HG02885 (cell line): ENCODE measurements at regions not wholly inside any gene's neighbourhood (a gene's known extent, or its start where the extent isn't known, plus 50 kb on each side); places are given as distances from the start of the nearest gene placed in this dataset.

Source experiments
- ATAC-seq: cut with Tn5 transposase; IDR thresholded peaks from one replicate; pipeline ENCODE4 v1.9.1; 2021; ENCODE audit warnings: mild to moderate bottlenecking; ENCODE audit not compliant: unreplicated experiment, poor library complexity

DNA sequence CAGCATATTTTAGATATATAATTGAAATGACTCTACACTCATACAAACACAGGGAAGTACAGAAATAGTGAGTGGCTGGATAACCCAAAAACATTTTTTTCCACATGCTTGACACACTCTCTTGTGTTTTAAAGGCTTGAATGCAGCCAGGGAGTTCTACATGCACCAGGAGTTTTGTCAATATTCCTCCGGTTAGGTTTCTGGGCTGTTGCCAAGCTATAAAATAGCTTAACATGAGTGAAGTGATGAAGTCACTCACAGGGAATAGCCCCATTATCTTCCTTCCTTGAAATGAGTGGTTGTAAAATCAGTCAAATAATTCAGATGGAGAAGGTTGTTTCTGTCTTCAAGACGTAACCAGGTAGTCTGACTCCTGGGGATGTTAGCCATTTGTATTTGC is 582.7 kb downstream of the SLC6A15 start:
- no peak for ATAC-seq

DNA sequence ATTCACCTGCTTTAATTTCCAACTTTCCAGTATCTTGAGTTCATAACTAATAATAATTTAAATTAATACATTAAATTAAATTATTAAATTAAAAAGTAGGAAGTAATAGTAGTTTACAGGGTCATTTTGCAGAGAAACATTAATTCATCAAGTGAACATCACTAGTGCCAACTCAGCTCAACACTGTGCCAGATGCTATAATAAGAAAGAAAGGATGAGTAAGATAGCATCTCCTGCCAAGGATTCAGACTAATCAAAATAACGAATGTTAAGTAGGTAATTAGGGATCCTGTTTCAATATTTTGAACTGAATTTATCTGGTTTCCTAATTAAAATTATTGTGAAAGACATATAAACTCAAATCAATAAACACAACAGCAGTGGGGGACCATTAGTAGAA is 596.7 kb downstream of the SLC6A15 start:
- ATAC-seq = no peak

DNA sequence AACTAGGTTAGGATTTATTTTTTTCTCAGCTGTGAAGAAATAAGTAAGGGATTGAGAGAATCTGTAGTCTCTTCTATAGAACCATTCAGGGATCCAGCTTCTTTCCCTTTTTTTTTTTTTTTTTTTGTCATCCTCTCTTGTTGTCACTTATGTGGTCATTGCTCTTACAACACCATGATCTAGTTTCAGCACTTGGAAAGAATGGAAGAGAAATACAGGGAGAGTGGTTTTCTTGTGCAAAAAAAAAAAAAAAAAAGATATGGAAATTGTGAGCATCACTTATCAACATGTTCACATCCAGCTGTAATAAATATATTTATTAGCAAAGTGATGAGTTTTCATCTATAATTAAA is 599.3 kb downstream of the SLC6A15 start:
- no peak for ATAC-seq

DNA sequence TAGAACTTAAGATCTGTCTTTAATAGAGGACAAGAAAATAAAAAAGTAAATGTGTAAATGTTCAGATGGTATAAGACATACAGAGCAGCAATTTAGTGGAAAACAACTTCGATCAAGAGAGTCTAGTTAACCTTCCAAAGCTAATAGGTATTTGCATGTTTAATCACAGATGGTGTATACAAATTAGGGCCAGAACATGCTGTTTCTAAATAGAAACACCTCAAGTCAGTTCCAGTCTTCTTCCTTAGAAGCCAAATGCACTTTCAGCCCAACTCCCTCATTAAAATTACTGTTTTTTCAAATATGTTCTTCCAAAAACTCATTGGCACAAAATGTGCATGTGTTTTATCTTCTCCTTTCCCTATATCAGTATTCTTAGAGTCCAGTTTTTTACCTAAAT is 604.4 kb downstream of the SLC6A15 start:
- ATAC-seq = no peak

DNA sequence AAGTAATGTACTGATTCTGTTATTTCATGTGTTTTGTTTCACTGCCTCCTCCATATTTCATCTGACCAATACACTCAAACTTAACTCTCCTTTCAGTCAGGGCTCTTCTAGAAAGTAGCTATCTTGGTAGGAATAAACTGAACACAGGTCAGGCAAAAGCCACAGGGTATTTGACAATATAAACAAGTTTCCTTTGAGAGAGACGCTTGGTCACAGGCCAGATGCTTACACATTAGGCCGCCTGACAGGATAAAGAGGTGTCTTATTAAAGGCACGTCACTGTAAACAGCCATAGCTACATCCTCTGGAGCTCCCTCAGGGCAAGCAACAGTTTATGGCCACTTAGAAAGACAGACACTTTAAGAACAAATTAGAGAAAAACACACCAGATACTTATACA is 607.5 kb downstream of the SLC6A15 start:
- ATAC-seq = no peak

DNA sequence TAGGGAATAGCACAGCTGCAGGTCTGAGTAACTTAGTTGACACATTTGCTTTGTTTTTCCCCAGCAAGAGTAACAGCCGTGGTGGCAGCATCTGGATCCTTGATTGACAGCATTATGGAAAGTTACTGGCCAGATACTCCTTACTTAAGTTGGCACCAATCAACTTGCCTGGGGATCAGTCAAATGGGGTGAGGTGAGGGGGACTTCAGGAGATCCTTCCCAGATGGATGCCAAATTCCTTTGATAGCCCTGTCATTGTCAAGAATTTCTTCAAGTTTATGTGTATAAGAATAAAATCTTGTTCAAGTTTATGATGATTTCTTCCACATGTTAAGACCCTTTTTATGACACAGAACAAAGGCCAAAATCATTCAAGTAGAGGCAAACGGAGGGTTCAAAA is 618.4 kb downstream of the SLC6A15 start:
- ATAC-seq = no peak

DNA sequence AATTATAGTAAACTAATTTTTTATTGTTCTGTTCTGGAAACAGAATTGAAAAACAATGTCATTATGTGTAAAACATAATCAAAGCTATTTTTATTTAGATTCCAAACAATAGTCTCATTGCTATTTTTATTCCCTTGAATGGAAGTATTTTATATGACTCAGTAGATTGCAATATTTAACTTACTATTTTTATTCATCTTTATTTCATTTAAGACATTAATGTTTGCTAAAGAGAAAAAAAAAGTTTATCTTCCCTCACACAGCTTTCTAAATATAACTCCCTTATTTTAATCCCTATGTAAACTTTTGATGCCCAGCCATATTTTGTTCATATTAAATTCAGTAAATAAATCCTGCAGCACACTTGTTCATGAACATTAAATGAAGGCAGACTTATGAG is 622.4 kb downstream of the SLC6A15 start:
- no peak for ATAC-seq

DNA sequence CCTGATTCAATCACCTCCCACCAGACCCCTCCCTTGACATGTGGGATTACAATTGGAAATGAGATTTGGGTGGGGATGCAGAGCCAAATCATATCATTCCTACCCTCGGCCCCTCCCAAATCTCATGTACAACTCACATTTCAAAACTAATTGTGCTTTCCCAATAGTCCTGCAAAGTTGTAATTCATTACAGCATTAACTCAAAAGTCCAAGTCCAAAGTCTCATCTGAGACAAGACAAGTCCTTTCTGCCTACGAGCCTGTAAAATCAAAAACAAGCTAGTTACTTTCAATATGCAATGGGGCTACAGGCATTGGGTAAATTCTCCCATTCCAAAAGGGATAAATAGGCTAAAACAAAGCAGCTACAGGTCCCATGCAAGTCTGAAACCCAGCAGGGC is 634.6 kb downstream of the SLC6A15 start:
- no peak for ATAC-seq

DNA sequence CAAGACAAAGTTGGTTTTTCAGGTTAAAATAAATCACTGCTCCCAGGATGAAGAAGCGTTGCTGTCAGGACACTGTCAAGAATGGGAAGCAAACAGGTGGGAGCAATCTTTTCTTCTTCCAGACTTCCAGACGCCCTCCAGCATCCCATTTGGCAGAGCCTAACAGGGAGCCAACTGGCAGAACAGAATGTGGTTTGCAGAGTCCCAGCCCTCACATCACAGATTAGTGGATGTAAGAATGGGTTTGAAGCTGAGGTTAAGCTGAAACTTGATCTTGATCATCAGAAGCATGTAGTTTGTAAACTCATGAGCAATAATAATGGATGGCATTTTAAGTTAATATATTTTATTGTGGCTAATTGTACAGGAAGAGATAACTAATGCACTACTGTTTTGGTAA is 636.4 kb downstream of the SLC6A15 start:
- no peak for ATAC-seq

DNA sequence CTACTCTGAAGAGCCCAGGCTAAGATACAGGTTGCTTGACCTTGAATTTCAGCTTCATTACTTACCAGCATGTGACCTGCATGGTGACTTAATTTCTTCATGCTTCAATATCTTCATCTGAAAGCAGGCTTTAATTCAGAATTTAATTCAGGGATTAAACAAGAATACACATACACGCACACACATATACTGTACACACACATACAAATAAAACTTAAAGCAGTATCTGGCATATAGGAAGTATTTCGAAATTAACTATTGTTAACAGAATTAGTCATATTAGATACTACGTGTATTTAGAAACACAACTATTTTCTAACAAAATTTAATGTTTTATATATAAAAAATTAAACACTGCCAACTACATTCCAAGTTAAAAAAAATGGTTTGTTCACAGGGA is 640.3 kb downstream of the SLC6A15 start:
- no peak for ATAC-seq

DNA sequence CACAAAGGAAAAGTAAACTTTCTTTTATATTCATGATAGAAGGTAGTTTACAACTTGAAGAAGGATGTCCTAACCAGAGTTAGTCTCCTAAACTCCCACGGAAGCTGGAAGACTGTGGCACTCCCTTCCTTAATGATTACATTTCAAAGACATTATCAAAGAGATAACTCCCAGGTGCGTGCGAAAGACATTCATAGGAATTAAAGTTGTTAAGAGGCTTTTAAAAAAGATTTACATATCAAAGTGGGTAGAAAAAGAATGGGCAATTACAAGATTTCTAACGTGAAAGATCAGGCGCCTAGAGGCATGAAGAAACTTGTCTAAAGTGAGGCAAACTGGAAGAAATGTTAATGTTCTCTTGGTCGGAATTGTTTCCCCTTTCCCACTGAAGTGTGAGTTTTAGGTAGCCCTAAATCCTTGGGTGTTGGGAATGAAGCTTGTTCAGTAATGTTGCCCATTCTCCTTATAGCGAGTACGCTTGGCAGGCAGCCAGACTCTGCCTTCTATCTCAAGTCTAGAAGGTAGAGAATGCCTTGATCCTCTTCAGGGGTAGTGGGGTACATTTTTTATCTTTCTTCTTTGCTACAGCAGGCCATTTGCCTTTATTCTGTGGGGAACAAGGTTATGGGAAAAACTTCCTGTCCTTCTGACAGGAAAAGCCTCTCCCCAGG is 642.0 kb downstream of the SLC6A15 start:
- no peak for ATAC-seq

DNA sequence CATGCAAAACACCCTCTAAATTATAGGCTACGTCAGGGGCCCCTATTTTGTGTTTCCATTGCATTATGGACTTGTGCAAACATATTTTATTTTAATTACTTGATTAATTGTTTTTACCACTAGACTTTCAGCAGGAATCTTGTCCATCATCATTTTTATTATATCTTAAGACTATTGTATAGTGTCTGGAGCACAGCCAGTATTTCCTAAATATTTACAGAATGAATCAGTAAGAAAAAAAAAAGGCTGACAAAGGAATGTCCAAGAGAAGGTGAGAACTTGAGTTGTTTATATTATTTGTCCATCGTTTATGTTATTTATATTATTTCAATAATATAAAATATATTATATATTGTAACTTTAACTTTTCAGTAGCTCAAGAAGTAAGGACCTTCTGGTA is 664.7 kb downstream of the SLC6A15 start:
- no peak for ATAC-seq

DNA sequence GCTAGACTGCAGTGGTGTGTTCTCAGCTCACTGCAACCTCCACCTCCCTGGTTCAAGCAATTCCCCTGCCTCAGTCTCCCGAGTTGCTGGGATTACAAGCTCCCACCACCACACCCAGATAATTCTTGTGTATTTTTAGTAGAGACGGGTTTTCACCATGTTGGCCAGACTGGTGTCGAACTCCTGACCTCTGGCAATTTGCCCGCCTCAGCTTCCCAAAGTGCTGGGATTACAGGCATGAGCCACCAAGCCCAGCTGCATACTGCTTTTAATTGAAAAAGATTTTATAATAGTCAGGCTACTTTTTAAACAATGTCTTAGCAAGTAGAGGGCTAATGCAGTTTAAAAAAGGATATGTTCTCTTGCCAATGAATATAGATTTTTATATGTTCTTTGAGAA is 668.9 kb downstream of the SLC6A15 start:
- no peak for ATAC-seq

DNA sequence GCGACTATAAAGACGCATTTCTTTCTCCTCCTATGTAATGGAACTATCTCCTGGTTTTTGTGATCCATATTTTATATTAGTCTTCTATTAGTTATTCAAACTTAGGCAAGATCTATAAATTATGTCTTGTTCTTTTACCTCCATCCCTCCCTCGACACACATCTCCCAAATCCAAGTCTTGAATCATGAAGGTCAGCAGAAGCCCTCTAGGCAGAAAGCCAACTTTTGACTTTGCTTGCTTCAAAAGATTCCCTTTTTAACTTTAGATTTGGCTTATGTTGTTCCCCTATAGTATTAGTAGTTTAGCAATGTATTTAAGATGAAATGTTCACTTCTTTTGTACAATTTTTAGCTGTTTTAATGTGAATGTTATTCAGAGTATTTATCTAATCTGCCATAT is 689.8 kb downstream of the SLC6A15 start:
- ATAC-seq = no peak

DNA sequence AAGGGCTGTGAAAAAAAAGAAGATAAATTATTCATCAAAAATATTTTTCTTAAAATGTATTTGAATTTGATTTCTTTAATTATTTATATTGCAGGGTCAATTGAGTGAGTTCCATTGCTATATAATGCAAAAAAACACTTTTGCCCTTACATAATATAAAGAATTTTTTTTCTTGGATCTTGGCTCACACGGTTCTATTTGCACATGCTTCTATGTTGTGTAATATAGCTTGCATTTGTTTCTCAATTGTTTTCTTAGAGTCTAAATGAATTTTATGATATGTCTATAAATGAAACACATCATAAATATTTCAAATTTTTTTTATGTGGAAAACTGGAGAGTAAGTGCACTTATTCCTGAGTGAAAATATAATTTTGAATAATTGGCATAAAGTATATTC is 694.2 kb downstream of the SLC6A15 start:
- no peak for ATAC-seq

DNA sequence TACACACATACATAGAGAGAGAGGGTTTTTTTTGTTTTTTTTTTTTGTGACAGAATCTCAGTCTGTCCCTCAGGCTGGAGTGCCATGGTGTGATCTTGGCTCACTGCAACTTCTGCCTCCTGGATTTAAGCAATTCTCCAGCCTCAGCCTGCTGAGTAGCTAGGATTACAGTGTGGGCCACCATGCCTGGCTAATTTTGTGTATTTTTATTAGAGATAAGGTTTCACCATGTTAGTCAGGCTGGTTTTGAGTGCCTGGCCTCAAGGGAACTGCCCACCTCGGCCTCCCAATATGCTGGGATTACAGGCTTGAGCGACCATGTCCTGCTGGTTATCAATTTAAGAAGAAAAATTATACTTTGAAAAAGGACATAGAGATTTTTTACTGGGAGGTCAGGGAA is 710.6 kb downstream of the SLC6A15 start:
- ATAC-seq = no peak

DNA sequence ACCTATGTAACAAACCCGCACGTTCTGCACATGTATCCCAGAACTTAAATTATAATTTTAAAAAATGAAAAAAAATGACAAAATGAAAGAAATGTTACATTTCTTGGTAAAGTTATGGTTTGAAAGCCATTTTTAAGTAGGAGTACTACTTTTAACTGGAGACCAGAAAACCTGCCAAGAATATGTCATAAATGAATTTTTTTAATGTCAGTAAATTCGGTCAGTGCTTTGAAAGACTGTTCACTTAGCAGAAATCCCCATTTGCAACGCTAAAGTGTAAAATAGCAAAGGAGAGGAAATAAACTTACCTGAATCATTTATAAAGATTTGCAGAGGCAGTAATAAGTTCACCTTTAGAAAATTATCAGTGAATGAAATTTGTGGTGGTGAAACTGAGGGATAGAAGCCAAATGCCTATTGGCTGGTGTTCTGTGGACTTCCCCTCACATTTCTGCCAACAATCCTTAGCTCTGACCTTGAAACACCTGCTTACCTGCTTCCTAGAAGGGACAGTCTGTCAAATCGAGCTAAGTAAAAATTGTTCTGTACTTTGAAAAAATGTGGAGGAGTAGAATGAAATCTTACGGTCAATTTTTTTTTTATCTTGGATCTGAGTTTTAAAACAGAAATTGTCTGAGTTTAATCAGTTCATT is 714.2 kb downstream of the SLC6A15 start:
- no peak for ATAC-seq

DNA sequence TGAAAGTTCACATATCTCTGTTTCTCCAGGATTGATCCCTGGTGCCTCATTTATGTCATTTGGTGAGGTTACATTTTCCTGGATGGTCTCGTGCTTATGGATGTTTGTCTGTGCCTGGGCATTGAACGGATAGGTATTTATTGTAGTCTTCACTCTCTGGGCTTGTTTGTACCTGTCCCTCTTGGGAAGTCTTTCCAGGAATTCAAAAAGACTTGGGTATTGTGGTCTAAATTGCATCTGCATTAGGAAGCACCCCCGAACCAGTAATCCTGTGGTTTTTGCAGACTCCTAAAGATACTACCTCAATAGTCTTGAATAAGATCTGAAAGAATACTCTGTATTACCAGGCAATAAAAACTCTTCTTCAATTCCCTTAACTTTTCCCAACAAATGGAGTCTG is 720.8 kb downstream of the SLC6A15 start:
- ATAC-seq = no peak

DNA sequence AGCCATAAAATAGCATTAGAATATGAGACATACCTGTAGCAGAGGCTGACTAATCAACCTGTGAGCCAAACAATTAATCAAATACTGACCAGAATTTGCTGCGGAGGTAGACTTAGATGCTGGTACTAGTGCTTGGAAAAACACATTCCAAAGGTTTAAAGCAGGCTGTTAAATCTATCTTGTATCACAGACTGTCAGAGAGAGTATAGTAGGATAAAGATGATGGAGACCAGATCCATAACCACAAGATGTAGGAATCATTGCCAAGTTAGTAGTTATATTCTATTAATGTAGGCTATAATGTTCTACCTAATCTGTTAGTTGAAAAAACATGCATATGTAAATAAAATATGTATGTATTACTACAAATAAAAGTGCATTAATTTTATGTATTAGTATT is 726.2 kb downstream of the SLC6A15 start:
- no peak for ATAC-seq

DNA sequence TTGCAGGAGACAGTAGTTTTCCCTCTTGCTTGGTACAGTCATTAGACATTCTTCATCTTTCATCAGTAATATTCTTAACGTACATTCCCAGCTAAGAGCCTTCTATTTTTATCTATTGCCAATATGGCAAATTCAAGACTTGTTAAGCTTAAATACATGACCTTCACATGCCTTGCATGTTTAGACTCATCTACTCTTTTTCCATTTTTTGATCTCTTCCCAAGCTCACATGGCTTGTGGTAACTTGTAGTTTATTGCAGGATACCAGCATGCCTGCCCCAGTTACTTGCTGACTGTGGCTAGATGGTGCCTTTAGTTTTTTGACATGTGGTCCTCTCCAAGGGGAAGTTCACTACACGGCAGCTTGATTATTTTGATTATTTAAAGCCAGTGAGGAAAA is 729.0 kb downstream of the SLC6A15 start:
- ATAC-seq = no peak

DNA sequence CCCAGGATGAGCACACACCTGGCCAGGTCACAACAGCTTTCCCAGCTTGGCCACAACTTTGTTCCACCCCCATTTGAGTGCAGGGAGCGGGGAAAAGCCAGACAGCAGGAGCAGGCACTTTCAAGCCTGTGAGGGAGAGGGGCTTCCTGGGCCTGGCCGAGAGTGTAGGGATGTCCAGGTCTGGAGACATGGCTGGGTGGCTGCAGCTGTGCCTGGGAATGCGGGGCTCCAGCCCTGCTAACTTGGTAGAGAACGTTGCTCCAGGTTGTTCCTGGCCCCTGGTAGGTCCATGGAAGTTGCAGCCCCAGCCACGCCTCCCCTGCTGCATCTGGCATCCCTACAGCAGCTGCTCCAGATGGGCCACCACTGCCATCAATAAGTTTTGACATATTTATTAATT is 738.5 kb downstream of the SLC6A15 start:
- no peak for ATAC-seq

DNA sequence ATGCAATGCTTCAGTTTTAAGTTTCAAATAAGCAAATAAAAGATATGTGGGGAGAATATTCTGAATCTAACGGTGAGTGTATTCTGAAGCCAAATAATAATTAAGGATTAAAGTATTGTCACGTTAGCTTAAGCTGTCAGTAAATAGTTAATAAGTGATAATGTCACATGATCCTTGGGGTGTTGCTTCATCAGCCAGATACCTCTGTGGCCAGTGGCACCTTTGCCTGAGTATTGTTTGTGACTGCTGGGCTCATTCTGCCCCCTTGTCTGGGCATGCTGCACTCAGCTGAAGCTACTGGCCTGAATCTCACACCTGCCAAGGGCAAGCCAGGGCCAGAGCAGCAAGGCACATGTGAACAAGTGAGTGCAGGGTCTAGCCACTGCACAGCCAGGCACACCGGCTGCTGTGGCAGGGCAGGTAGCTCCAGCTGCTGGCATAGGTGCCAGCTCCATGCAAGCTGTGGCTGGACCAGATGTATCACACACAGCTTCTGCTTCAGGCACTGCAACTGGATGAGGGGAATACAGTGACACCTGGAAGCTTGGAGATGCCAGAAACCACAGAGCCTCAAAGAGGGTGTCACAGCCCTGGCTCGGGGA is 739.7 kb downstream of the SLC6A15 start:
- ATAC-seq = no peak
